Adrenal gland (tissue), 9 donors: ENCODE measurements at regions not wholly inside any gene's neighbourhood (a gene's known extent, or its start where the extent isn't known, plus 50 kb on each side); places are given as distances from the start of the nearest gene placed in this dataset.

ENCODE experiments used
- DNase-seq, 7 donors: peaks; one replicate each; pipeline ENCODE4 v3.0.0-alpha.2; 2019 to 2020
- H3K27ac ChIP-seq, 5 donors: fragments of 200-600 bp; sonication (generic) in 4 of 5; 1 replicate in 3 of 5; 2 replicates in 2 of 5; pipeline versions ENCODE4 v1.5.1 to v1.8.0; 2016 to 2020; ENCODE audit warnings: mild to moderate bottlenecking in 1 of 5
- H3K27me3 ChIP-seq: fragments of 200-600 bp; 2 replicates; pipeline ENCODE4 v1.8.0; 2021
- H3K36me3 ChIP-seq, 2 donors: fragments of 200-600 bp; replicated peaks in 1 of 2; 1 replicate in 1 of 2; 2 replicates in 1 of 2; pipeline versions ENCODE4 v1.5.1 to v1.8.0; 2018 to 2022
- H3K4me1 ChIP-seq, 2 donors: fragments of 200-600 bp; replicated peaks in 1 of 2; 1 replicate in 1 of 2; 2 replicates in 1 of 2; pipeline versions ENCODE4 v1.5.1 to v1.8.0; 2018 to 2021
- H3K4me3 ChIP-seq, 4 donors: fragments of 200-600 bp; sonication (generic) in 3 of 4; one replicate each; pipeline ENCODE4 v1.5.1; 2016 to 2018
- H3K9me3 ChIP-seq, 3 donors: fragments of 200-600 bp; sonication (generic) in 1 of 3; replicated peaks in 1 of 3; 1 replicate in 2 of 3; 2 replicates in 1 of 3; pipeline versions ENCODE4 v1.5.1 to v1.8.0; 2016 to 2021
- CTCF ChIP-seq, 6 experiments: fragments of 450-650 bp in 4 of 6; fragments of 200-600 bp in 2 of 6; sonication (generic) in 1 of 6; IDR thresholded peaks; 1 replicate in 5 of 6; 2 replicates in 1 of 6; pipeline versions ENCODE4 v1.5.1 to v1.8.0; 2016 to 2021; ENCODE audit warnings: antibody characterized with exemption in 6 of 6, mild to moderate bottlenecking in 2 of 6, moderate library complexity in 1 of 6
- POLR2A ChIP-seq, 2 donors: fragments of 450-650 bp; IDR thresholded peaks; one replicate each; pipeline ENCODE4 v1.6.1; 2017; ENCODE audit warnings: antibody characterized with exemption in 2 of 2, mild to moderate bottlenecking in 2 of 2, moderate library complexity in 1 of 2
- WGBS, 4 donors: extraction: QIAGEN DNeasy Blood & Tissue Kit in 2 of 4; methylation state at CpG; one replicate each; pipeline versions ENCODE4 v1.1.5 to v1.1.7; 2013 to 2017; 5-methylcytosine and 5-hydroxymethylcytosine counted together
- intact Hi-C, 2 donors: fragments of 100-400 bp; cut with DNase I; formaldehyde crosslinking; loops; one replicate each; pipeline versions ENCODE4 v1.14.1 to v1.15.0; 2022 to 2023
- donor health status: healthy with polysubstance abuse.
- donor health status: Bipolar disorder and iron deficiency.
- donor health status: DM: yes; HTN: yes; CAD: no.
- donor health status: DM: no; HTN: no; CAD: no.
- donor health status: DM: no; HTN: no; CAD: no.

DNA sequence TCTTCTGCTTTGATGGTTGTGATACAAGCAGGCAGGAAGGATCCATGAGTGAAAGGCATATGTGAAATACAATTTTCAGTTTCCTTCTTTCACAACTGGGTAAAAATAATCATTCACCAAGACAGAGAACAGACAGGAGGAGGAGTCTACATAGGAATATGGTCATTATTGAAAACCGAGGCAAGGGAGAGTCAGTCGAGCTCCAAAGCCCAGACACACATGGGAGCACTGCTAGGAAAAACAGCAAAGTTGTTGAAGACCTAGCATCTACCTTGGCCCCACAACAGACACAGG is 260.6 kb downstream of the ERMARD start:
- Histone ChIP-seq H3K27me3 (no peaks in the 10 kb centered on the region), H3K9me3 (no peaks in the 10 kb centered on the region), H3K27ac (peak overlapping the region in 1 of 5 donors; percentile 67), H3K36me3 (no peaks in the 10 kb centered on the region), H3K4me3 (no peak overlapping the region), H3K4me1 (no peaks in the 10 kb centered on the region)
- intact Hi-C loops: no loop called here
- TF ChIP-seq CTCF (IDR thresholded peaks at IDR 0.05) (no peak), POLR2A (IDR thresholded peaks at IDR 0.05) (no peak)
- 62 to 78% (median 74%) methylated on average over 2 of the region's 2 CpGs for WGBS, 4 donors
- peak in 1 of 7 donors; percentile 23 for DNase-seq

- H3K4me1 ChIP-seq: no peaks in the 10 kb centered on the region
- no peaks in the 10 kb centered on the region for H3K9me3 ChIP-seq
- peak overlapping the region in 2 of 5 donors; percentile 6 to 67 for H3K27ac ChIP-seq
- WGBS, 4 donors: 53 to 71% (median 64%) methylated on average over 23 of the region's 23 CpGs
- no peak for TF ChIP-seq POLR2A (IDR thresholded peaks at IDR 0.05)
- TF ChIP-seq CTCF (IDR thresholded peaks at IDR 0.05): peak in 1 of 6 experiments; percentile 14
- H3K27me3 ChIP-seq: no peaks in the 10 kb centered on the region
- intact Hi-C loops: no loop called here
- no peak overlapping the region for H3K4me3 ChIP-seq
- H3K36me3 ChIP-seq: no peaks in the 10 kb centered on the region
- DNase-seq: peak in 6 of 7 donors; percentile 32 to 81 (median 60)
Observed at GRCh38 chr6:170011204-170012036, 260.0 kb downstream of the ERMARD start.

GRCh38 chr6:170010665-170011203 is 259.3 kb downstream of the ERMARD start:
- WGBS, 4 donors: 70 to 81% (median 75%) methylated on average over 12 to 13 of the region's 13 CpGs
- peak in 1 of 7 donors; percentile 45 for DNase-seq
- Histone ChIP-seq H3K4me3 (no peak overlapping the region), H3K27me3 (no peaks in the 10 kb centered on the region), H3K4me1 (no peaks in the 10 kb centered on the region), H3K9me3 (no peaks in the 10 kb centered on the region), H3K27ac (peak overlapping the region in 2 of 5 donors; percentile 6 to 67), H3K36me3 (no peaks in the 10 kb centered on the region)
- TF ChIP-seq CTCF (IDR thresholded peaks at IDR 0.05): no peak
- TF ChIP-seq POLR2A (IDR thresholded peaks at IDR 0.05): no peak
- intact Hi-C loops: no loop called here

GRCh38 chr6:170008294-170008785 is 256.9 kb downstream of the ERMARD start:
- Histone ChIP-seq H3K4me3 (no peak overlapping the region), H3K9me3 (peaks cover 0 to 13% (median 0%) of the 10 kb centered on the region in 3 donors), H3K4me1 (no peaks in the 10 kb centered on the region), H3K36me3 (no peaks in the 10 kb centered on the region), H3K27me3 (no peaks in the 10 kb centered on the region), H3K27ac (no peak overlapping the region)
- WGBS, 4 donors: 87 to 91% (median 89%) methylated on average over 16 of the region's 16 CpGs
- intact Hi-C loops: no loop called here
- peak in 1 of 7 donors; percentile 41 for DNase-seq
- TF ChIP-seq CTCF (IDR thresholded peaks at IDR 0.05) (no peak), POLR2A (IDR thresholded peaks at IDR 0.05) (no peak)
